CD4-positive, alpha-beta T cell treated with Interleukin-15 for 4 hours (primary cell): ENCODE measurements at regions not wholly inside any gene's neighbourhood (a gene's known extent, or its start where the extent isn't known, plus 50 kb on each side); places are given as distances from the start of the nearest gene placed in this dataset.
"Not testable (repeated sequence)": the region's sequence is repeated elsewhere in the genome, so short reads cannot be mapped to it uniquely, and the experiment has no call there.

Experiments used
- DNase-seq: peaks from one replicate; pipeline ENCODE4 v3.0.0-alpha.2; 2020; ENCODE audit warnings: low spot score

DNA sequence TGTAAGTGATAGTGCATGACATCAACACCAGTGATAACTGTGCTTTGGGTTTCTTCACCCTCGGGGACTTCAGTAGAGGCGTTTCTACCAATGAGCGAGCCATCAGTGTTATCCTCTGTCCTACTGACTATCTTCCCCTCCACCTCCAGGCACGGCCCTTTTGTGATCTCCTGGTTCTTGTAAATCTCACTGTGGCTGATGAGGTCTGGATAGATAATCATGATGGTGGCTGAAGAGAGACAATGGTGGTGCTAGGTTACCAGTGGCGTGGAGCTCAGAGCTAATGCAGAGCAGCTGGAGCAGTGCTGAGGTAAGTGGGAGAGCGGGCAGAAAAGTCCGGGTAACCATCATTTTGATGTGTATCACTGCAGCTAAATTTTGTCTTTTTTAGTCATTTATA lies 816.6 kb downstream of the GLUD2 start:
- no peak for DNase-seq

DNA sequence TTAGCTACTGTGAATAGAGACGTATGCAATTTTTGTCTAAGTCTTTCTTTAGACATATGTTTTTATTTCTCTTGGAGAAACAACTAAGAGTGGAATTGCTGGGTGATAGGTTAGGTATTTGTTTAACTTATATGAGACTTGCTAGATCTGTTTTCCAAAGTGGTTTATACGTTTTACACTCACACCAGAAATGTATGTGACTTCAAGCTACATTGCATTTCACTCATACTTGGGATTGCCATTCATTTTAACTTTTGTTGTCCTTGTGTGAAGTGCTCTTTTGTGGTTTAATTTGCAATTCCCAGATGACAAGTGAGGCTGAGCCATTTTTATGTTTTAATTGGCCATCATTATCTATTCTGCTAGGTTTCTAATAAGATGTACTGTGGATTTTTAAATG lies 817.2 kb downstream of the GLUD2 start:
- DNase-seq, result no peak

DNA sequence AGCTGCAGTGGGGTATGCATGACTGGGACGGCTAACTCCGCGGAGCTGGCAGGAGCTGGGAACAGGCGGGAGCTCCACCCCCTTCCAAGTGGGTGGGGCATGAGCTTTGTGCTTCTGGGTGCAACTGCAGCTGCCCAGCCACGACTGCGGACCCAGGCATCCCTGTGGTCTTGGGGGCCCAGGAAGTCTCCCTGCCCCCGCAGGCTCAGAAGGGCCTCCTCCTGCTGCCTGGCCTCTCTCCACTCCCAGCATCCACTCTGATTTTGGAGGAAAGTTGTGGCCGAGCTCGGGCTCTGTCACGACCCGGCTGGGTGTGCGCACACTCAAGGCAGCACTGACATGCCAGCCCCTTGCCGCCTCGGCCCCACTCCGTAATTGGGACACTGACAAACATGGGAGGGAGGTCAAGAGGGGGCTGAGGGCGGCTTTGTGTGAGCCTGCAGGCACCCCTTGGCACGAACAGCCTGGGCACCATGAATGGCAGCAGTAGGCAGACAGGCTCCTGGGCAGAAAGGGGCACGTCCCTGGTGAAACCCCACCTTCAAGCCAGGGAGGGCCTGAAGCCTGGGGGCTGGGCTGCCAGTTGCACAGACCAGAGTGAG lies 822.6 kb downstream of the GLUD2 start:
- no peak for DNase-seq

DNA sequence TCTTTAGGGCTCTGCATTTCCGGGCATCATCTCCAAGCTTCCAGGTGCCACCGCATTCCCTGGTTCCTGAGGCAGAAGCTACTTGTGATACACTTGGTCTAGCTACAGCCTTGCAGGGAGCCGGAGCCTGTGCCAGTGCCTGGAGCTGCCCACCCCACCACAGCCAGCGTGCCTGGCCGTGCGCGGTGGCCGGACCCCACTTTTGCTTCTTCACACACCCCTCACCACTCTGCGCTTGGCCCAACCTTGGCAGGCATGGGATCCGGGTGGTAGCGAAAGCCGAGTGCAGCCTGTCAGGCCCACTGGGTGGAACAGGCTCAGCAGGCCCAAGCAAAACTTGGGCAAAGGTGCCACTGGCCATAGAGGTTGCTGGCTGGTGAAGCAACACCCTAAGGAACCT lies 823.7 kb downstream of the GLUD2 start:
- no peak for DNase-seq

DNA sequence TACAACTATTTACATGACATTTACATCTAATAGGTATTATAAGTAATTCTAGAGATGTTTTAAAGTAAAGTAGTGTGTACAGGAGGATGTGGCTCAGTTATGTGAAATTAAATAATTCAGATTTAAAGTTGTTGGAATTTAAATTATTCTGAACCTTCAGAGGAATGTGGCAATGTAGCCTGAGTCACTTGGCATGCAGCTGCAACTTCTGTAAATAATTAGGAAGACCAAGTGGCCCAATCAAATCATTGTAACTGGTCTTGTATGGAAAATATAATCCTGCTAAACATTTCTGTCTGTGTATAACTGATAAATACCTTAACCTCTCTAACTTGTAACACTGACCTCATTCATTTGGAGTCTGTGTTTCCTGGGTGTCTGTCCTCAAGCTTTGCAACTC lies 828.9 kb downstream of the GLUD2 start:
- DNase-seq, result no peak

DNA sequence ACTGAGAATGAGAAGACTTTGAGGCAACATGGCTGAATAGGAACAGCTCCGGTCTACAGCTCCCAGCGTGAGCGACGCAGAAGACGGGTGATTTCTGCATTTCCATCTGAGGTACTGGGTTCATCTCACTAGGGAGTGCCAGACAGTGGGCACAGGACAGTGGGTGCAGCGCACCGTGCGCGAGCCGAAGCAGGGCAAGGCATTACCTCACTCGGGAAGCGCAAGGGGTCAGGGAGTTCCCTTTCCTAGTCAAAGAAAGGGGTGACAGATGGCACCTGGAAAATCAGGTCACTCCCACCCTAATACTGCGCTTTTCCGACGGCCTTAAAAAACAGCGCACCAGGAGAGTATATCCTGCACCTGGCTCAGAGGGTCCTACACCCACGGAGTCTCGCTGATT lies 829.9 kb downstream of the GLUD2 start:
- not testable (repeated sequence) for DNase-seq

DNA sequence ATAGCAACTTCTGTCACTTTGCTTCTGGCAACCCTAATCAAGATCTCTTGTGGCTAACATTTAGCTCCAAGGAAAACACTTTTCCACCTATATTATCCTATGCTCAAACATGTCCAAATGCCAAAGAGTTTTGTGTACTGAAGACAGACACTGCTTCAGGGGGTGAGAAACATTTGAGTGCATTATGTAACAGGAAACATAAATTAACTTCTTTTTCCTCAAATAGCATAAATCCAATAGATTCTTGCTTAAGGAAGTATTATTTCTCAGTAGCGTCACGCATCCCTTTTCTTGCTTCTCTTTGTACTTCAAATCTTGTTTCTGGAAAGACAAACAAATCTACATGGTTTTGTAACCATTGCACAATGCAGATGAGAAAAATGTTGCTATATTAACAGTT lies 839.1 kb downstream of the GLUD2 start:
- no peak for DNase-seq

DNA sequence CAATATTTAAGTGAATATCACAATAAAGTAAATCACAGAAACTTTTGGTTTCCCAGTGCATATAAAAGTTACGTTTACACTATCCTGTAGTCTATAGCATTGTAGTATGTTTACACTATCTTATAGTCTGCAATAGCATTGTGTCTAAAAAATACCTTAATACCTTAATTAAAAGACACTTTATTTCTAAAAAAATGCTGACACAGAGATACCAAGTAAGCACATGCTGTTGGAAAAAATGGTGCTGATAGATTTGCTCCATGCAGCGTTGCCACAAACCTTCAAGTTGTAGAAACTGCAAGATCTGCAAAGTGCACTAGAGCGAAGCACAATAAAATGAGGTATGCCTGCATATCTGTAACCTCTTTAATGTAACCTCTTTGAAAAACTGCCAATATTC lies 847.3 kb downstream of the GLUD2 start:
- DNase-seq, result no peak

DNA sequence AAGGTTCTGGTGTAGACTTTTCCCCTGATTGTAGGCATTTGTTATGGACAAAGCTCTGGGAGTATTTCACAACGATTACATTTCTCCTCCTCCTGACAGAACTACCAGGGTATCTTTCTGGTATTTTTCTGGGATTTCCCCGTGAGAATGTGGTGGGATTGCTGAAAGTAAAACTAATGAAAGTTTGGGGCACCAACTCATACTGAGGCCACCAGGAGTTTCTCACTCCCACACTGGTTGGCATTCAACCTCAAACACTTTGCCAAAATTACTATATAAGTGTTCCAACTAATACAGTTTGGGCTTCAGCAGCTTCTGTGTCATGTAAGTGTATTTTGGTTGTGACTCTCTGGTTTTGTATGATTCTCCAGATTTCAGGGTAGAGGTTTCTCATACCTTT lies 855.1 kb downstream of the GLUD2 start:
- no peak for DNase-seq

DNA sequence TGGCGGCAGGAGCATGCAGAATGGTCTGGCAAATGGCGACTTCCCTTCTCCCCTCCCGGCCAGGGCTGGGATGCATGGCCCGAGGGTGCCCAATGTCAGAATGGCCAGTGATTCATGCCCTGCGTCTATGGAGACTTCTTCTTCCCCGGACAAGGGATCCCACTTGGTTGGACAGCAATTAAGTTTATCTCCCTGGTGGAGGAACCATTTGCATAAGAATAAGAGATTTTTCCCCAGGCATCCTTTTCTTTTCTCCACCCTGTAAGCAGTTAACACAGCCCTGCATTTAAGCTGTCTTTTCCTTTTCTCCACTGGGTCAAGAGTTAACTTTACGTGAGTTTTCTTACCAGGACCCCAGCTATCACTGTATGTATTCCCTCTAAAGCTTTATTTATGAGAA lies 856.6 kb downstream of the GLUD2 start:
- no peak for DNase-seq

DNA sequence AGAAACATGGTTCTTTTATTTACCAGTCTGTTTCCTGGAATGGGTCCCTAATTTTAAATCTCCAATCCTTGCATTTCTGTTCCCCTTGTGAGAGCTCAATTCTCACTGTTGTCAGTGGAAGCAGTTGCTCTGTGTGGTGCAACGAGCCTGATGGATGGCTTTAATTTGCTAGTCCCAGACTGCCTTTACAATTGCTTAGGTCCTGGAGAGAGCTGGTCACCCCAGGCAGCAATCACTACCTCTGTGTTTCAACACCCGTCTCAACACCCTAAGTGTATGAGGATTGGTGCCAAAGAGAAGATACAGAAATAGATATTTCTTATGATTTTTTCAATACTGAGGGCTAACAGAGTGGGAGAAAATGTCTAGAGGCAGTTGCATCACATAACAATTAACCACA lies 873.8 kb downstream of the GLUD2 start:
- no peak for DNase-seq

DNA sequence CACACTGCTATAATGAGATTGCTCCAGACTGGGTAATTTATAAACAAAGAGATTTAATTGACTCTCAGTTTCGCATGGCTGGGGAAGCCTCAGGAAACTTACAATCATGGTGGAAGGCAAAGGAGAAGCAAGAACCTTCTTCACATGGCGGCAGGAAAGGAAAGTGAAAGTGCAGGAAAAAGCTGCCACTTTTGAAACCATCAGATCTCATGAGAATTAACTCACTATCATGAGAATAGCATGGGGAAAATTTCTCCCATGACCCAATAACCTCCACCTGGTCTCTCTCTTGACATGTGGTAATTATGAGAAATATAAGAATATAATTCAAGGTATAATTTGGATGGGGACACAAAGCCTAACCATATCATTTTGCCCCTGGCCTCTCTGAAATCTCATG lies 884.2 kb downstream of the GLUD2 start:
- DNase-seq, result no peak

DNA sequence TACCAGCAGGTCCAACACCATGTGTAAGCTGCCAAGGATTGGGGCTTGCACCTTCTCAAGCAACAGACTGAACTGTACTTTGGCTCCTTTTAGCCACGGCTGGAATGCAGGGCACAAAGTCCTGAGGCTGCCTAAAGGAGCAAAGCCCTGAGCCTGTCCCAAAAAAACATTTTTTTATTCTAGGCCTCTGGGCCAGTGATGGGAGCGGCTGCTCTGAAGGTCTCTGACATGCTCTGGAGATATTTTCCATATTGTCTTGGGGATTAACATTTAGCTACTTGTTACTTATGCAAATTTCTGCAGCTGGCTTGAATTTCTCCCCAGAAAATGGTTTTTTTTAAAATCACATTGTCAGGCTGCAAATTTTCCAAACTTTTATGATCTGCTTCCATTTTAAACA lies 885.3 kb downstream of the GLUD2 start:
- DNase-seq, result no peak

DNA sequence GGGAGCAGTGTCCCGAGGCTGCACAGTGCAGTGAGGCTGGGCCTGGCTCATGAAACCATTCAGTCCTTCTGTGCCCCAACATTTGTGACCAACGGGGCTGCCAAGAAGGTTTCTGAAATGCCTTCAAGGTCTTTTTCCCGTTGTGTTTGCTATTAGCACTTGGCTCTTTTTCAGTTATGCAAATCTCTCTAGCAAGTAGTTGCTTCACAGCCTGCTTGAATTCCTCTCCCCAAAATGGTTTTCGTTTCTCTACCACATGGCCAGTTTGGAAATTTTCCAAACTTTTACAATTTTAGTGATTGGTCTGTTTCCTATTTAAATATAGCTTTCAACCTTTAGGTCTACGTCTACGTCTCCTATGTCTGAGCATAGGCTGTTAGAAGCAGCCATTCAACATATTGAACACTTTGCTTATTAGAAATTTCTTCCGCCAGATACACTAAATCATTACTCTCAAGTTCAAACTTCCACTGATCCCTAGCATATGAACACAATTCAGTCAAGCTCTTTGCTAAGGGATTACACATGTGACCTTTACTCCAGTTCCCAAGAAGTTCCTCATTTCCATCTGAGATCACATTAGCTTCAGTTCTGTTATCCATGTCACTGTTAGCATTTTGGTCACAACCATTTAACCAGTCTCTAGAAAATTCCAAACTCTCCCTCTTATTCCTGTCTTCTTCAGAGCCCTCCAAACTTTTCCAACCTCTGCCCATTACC lies 901.8 kb downstream of the GLUD2 start:
- DNase-seq, result no peak

DNA sequence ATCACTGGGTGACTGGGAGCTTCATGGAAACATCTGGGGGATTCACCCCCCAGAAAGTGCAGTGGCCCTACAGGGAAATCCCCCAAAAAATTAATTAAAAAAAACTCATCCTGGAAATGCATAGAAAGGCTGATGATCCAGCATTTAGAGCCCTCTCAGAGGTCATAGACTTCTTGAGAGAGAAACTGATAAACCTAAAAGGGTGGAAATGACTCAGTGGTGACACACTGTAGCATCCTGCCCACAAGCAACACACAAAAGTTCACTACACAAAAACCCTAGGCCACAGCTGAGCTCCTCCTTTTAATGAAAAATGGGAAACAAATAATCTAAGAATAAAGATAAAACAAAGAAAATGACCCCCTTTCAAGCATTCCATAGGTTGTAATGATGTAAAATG lies 911.5 kb downstream of the GLUD2 start:
- no peak for DNase-seq

DNA sequence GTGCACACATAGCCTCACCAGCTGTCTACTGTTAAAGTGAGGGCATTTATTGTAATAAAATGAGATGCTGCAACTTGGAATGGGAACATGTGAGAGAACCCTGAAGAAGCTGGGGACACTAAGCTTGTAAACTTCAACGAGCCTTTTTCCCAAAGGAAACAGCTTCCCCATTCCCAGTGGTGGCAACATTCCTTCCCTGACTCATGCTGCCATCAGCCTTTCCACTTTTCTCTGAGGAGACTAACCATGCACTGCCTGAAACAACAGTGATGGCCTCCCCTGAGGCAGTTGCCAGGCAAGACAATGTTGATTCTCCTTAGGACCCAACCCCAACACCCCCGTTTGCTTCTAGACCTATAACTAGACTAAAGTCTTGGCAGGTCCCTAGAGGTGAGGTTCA lies 928.3 kb downstream of the GLUD2 start:
- DNase-seq, result no peak

DNA sequence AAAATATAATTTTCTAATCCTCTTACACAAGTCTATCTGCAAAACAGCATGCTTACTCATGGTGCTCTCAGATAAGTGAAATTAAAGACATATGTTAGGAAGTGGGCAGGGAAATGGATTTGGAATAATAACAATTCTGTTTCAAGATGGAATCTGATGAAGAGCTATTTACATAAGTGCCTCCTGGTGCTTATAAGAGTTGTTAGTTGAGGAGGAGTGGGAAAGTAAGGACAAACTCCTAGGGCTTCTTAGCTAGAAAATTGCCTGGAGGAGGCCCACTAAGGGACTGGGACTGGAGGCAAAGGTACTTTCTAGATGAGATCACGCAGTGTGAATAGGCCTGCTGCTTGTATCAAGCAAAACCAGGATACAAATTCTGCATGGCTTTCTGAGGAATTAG lies 939.8 kb downstream of the GLUD2 start:
- no peak for DNase-seq

DNA sequence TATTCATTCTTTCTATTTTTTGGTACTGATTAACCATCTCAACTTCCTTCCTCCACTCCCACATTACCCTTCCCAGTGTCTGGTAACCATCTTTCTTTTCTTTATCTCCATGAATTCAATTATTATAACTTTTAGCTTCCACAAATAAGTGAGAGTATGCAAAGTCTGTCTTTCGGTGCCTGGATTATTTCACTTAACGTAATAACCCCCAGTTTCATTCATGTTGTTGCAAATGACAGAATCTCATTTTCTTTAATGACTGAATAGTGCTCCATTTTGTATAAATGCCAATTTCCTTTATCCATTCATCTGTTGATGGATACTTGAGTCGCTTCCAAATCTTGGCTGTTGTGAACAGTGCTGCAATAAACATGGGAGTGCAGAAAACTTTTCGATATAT lies 940.4 kb downstream of the GLUD2 start:
- DNase-seq, result no peak

DNA sequence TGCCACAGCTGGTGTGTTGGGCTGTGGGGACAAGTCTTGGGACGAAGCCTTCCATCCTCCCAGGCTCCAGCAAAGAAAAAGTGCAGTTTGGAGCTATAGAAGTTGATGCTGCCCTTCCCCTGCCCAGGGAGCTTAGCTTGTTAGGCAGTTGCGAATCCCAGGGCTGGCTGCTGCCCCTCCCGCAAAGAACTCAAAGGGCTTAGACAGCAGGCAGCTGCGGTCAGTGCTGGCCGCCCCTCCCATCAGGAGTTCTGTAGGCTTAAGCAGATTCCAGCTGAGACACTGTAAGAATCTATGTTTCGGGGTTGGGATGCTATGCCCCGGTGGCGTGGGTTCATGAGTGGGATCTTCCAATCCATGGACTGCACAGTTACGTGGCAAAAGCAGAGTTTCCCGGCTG lies 956.7 kb downstream of the GLUD2 start:
- no peak for DNase-seq

DNA sequence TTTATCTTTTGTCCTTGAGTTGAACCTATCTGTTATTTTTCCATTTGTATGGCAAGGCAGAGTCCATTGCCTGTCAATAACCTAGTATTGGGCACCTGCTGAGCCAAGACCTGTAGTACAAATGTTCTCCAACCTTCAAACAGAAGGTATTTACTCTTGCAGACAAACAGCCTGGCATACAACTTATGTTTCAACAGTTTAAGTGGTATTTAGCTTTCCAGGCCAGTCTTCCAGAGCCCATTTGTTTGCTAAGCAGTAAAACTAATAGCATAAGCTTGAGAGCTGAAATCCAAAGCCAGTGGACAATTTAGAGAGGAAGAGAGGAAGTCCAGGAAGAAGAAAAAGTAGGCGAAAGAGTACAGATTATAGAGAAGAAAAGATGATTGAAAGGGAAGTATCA lies 979.3 kb downstream of the GLUD2 start:
- DNase-seq, result no peak

DNA sequence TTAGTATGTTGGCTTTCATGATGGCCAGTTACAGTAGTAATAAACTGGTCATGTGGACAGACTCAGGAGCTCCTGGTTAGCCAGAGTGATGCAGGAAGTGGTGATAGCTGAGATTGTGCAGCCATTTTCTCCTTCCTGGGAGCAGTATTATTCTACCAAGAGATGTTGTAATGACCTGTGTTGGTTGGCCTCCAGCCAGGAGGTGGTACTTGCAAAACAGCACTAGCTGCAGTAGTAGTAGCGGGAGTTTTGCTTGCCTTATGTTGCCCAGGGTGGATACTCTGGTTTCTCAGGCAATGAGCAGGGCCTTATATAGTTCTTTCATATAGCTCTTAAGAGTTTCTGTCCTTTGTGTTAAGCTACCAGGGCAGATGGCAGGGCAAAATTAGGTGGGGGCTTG lies 998.8 kb downstream of the GLUD2 start:
- no peak for DNase-seq

DNA sequence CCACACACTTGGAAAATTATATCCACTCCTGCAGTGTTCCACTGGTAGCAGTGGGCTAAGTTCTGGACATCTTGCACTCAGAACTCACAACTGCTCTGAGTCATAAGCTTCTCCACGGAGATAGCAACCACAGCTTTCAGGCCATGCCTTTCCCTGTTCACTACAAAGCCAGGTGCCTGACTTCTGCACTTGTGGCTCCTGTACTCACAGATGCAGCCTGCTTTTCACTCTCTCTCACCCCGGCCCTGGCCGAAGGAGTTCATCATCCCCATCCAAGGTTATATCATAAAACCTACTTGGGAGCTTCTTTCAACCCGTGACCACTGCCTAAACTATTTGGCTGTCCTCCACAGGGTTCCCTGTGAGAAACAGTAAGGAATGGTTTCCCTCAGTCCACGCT lies 999.4 kb downstream of the GLUD2 start:
- no peak for DNase-seq

DNA sequence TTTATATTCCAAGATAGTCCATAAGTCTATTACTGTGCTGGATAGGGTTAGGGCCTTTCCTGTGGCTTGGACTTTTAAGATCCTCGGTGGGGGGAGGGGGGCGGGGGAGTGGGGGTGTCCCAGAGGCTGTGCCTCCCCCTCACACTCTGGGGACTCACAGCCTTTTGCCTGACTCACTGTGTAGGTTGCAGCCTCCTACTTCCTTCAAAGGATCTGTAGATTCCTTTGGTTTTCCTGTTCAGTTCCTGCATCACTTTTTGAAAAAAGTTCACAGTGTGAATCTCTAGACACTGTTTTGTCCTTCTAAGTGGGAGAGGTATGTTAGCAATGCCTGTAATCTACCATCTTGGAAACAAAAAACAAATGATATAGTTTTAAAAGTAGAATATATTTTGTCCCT lies 999.9 kb downstream of the GLUD2 start:
- no peak for DNase-seq

DNA sequence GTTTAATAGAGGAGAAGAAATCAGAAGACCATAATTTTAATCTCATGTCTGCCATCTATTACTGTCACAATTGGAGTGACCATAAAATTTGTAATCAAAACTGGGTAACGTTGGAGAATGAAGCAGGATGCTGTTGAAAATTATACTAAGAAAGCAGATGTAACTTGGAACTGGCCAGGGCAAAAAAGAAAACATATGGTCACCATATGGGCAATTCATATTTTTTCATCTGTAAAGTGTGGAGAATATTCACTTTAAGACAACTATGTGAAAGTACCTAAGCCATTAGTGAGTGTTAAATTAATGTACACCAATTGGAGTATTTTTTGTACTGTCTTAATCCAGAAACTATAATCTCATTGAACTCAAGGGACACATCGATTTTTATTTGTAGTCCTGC lies 1008.0 kb downstream of the GLUD2 start:
- no peak for DNase-seq
